ENCODE measurements at regions not wholly inside any gene's neighbourhood (a gene's known extent, or its start where the extent isn't known, plus 50 kb on each side); places are given as distances from the start of the nearest gene placed in this dataset.

GRCh38 chr2:16554060-16554583 is 111.5 kb downstream of the CYRIA start (continued):
- TF ChIP-seq RCOR1 (IDR thresholded peaks at IDR 0.05; ENCODE audit: low read length) (no peak), TEAD4 (IDR thresholded peaks at IDR 0.05; ENCODE audit: borderline replicate concordance, insufficient read depth) (no peak), USF1 (IDR thresholded peaks at IDR 0.05; ENCODE audit: borderline replicate concordance, low read depth) (no peak), MAX (IDR thresholded peaks at IDR 0.05; ENCODE audit: low read depth) (no peak), YY1 (IDR thresholded peaks at IDR 0.05; ENCODE audit: low read depth) (no peak)

GRCh38 chr2:16553226-16553625 is 112.4 kb downstream of the CYRIA start:
- no peaks in the 10 kb centered on the region for H4K20me1 ChIP-seq (ENCODE audit: insufficient read depth)
- no peaks in the 10 kb centered on the region for H3K9me3 ChIP-seq
- H3F3A ChIP-seq (replicated peaks; ENCODE audit: insufficient read depth): no peaks in the 10 kb centered on the region
- ChIA-PET POLR2A (no interaction called here), CTCF (interaction anchor here (0.7 to 5.7 kb wide), 11 partner anchors 12 to 511 kb away, joined by 3 to 38 read pairs (median 5); no protein-coding TSS in a partner anchor)
- no peak overlapping the region; a peak in 1 of 4 replicates for H3K4me3 ChIP-seq (ENCODE audit: low read depth in 2 of 2, low read length in 1 of 2)
- H3K4me2 ChIP-seq: no peak overlapping the region
- no peaks in the 10 kb centered on the region for H3K36me3 ChIP-seq (replicated peaks in 1 of 2; ENCODE audit: control insufficient read depth in 1 of 2, insufficient read depth in 2 of 2, low read length in 1 of 2)
- peak; percentile 28 for DNase-seq
- H3K9me2 ChIP-seq: no peaks in the 10 kb centered on the region
- 32% methylated on average over 4 of the region's 4 CpGs for WGBS (ENCODE audit: low lambda C conversion rate)
- no peak overlapping the region for H3K27ac ChIP-seq (ENCODE audit: low read depth in 2 of 2, low read length in 1 of 2)
- H3K4me1 ChIP-seq (ENCODE audit: control insufficient read depth in 1 of 2, insufficient read depth in 2 of 2, low read depth in 1 of 2, low read length in 1 of 2): no peaks in the 10 kb centered on the region
- TF ChIP-seq SMC3 (IDR thresholded peaks at IDR 0.05; ENCODE audit: low read depth, low read length) (peak; percentile 61), RAD21 (IDR thresholded peaks at IDR 0.05; ENCODE audit: low read length) (peak; percentile 62), RCOR1 (IDR thresholded peaks at IDR 0.05; ENCODE audit: low read length) (0 out of 2 replicates have a peak, but pooled peaks have one; percentile 29), CTCF (IDR thresholded peaks at IDR 0.05) (peak; percentile 58), USF1 (IDR thresholded peaks at IDR 0.05; ENCODE audit: borderline replicate concordance, low read depth) (no peak)
- H2AFZ ChIP-seq (ENCODE audit: low read depth): no peak overlapping the region
- H3K9ac ChIP-seq: no peak overlapping the region
- H3K79me2 ChIP-seq (ENCODE audit: insufficient read depth): no peaks in the 10 kb centered on the region
- H3K27me3 ChIP-seq (ENCODE audit: insufficient read depth): no peaks in the 10 kb centered on the region

GRCh38 chr2:16552202-16552601 is 113.4 kb downstream of the CYRIA start:
- CTCF ChIA-PET: interaction anchor here (0.7 to 5.7 kb wide), 13 partner anchors 8 to 510 kb away, joined by 3 to 38 read pairs (median 4); no protein-coding TSS in a partner anchor
- DNase-seq: no peak
- H2AFZ ChIP-seq (ENCODE audit: low read depth): no peak overlapping the region
- POLR2A ChIA-PET: no interaction called here
- H3K36me3 ChIP-seq (replicated peaks in 1 of 2; ENCODE audit: control insufficient read depth in 1 of 2, insufficient read depth in 2 of 2, low read length in 1 of 2): no peaks in the 10 kb centered on the region
- 15% methylated on average over 4 of the region's 4 CpGs for WGBS (ENCODE audit: low lambda C conversion rate)
- TF ChIP-seq EP300 (IDR thresholded peaks at IDR 0.05; ENCODE audit: borderline replicate concordance in 1 of 2, low read depth in 1 of 2, low read length in 1 of 2) (no peak), MAX (IDR thresholded peaks at IDR 0.05; ENCODE audit: low read depth) (no peak), GABPA (IDR thresholded peaks at IDR 0.05; ENCODE audit: low read depth) (no peak), PBX3 (IDR thresholded peaks at IDR 0.05) (no peak), MXI1 (IDR thresholded peaks at IDR 0.05; ENCODE audit: low read depth, low read length) (no peak), TEAD4 (IDR thresholded peaks at IDR 0.05; ENCODE audit: borderline replicate concordance, insufficient read depth) (no peak)
- H3K4me2 ChIP-seq: no peak overlapping the region
- no peak overlapping the region for H3K9ac ChIP-seq
- no peak overlapping the region for H3K27ac ChIP-seq (ENCODE audit: low read depth in 2 of 2, low read length in 1 of 2)
- no peaks in the 10 kb centered on the region for H3K9me3 ChIP-seq
- no peaks in the 10 kb centered on the region for H4K20me1 ChIP-seq (ENCODE audit: insufficient read depth)
- H3F3A ChIP-seq (replicated peaks; ENCODE audit: insufficient read depth): no peaks in the 10 kb centered on the region
- H3K79me2 ChIP-seq (ENCODE audit: insufficient read depth): no peaks in the 10 kb centered on the region
- H3K9me2 ChIP-seq: no peaks in the 10 kb centered on the region
- H3K4me1 ChIP-seq (ENCODE audit: control insufficient read depth in 1 of 2, insufficient read depth in 2 of 2, low read depth in 1 of 2, low read length in 1 of 2): no peaks in the 10 kb centered on the region
- no peaks in the 10 kb centered on the region for H3K27me3 ChIP-seq (ENCODE audit: insufficient read depth)
- H3K4me3 ChIP-seq (ENCODE audit: low read depth in 2 of 2, low read length in 1 of 2): no peak overlapping the region
